ENCODE measurements at regions not wholly inside any gene's neighbourhood (a gene's known extent, or its start where the extent isn't known, plus 50 kb on each side); places are given as distances from the start of the nearest gene placed in this dataset.
A peak's percentile ranks its signal among the peaks of the same experiment; 100 is the strongest.
"Not testable (repeated sequence)": the region's sequence is repeated elsewhere in the genome, so short reads cannot be mapped to it uniquely, and the experiment has no call there.

DNA sequence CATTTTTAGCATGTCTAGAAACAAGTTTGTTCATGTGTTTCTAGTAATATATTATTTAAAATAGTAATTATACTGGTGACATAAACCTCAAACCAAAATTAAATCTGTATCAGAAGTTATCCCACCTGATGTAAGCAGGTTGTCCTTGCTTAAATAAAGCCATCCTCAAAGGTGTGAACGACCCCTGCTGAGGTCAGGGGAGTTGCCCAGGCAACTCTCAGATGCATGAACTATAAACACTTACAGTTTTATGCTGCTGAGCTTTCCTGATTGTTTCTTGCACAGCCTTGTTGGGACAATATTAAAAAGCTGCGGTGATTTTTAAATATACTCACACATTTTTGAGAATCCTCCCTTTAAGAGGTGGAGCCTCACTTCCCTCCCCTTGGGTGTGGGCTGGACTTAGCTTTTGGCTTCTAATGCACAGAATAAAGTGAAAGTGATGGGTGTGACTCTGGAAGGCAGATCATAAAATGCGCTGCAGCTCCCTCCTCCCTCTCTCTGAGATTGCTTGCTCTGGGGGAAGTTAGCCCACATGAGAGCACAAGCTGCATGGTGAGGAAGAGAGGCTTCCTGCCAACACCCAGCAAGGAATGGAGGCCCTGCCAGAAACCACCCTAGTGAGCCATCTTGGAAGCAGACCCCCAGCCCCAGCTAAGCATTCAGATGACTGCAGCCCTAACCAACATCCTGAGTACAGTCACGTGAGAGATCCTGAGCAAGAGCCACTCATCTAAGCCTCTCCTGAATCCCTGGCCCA is 152.7 kb downstream of the SKIDA1 start:
- H3K4me3 ChIP-seq (ENCODE audit: low read length) = no peak overlapping the region
- TF ChIP-seq, protein P1, sequence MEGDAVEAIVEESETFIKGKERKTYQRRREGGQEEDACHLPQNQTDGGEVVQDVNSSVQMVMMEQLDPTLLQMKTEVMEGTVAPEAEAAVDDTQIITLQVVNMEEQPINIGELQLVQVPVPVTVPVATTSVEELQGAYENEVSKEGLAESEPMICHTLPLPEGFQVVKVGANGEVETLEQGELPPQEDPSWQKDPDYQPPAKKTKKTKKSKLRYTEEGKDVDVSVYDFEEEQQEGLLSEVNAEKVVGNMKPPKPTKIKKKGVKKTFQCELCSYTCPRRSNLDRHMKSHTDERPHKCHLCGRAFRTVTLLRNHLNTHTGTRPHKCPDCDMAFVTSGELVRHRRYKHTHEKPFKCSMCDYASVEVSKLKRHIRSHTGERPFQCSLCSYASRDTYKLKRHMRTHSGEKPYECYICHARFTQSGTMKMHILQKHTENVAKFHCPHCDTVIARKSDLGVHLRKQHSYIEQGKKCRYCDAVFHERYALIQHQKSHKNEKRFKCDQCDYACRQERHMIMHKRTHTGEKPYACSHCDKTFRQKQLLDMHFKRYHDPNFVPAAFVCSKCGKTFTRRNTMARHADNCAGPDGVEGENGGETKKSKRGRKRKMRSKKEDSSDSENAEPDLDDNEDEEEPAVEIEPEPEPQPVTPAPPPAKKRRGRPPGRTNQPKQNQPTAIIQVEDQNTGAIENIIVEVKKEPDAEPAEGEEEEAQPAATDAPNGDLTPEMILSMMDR (conservative IDR thresholded peaks at IDR 0.05; ENCODE audit: low read depth, low read length) = no peak
- peak; percentile 73 for DNase-seq (ENCODE audit: low read depth)

DNA sequence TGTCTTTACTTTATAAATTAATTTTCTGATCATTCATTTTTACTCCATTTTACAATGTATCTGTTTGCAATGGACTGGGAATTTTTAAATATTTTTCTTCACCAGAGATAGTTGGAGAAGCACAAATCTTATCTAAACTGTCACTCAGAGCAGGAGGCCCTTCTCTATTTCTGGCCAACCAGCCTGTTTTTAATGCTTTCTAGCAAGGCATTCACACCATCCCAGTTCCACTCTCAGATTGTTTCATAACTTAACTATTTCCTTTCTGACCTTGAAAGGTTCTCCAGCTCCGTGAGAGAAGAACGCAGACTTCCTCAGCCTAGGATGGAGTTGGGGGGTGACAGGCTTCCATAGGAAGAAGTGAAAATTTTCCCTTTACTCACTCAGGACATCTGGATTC is 155.8 kb downstream of the SKIDA1 start:
- no peak for DNase-seq (ENCODE audit: low read depth)
- H3K4me3 ChIP-seq (ENCODE audit: low read length) = no peak overlapping the region
- TF ChIP-seq, protein P1 (conservative IDR thresholded peaks at IDR 0.05; ENCODE audit: low read depth, low read length) = no peak

DNA sequence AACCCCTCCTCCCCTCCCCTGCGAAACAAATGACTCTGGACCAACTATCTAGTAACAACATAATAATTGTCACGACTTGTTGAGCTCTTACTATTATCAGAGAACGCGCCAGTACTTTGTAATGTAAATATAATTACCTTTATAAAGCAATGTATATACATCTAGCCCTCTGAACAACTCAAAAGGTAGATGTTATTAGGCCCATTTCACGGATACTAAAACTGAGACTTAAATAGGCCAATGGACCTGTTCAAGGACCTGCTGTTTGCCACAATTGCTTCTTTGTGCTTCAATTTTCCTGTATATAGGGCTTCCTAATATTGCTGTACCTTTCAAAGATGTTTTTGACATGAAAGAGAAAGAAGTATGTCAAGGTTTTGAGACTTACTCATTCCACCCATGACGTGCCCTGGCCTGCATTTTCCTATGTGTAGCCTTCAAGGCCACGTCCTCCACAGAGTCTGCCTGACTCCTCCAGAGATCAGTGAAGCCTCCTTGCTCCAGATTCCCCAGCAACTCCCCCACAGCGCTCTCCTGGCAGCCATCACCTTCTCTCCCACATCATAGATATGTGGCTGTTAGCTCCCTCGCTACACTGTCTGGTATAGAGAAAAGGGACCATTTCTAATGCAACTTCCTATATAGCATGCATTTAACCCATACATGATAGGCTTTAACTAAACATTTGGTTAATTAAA is 156.6 kb downstream of the SKIDA1 start:
- no peak for DNase-seq (ENCODE audit: low read depth)
- no peak overlapping the region for H3K4me3 ChIP-seq (ENCODE audit: low read length)
- TF ChIP-seq, protein P1 (conservative IDR thresholded peaks at IDR 0.05; ENCODE audit: low read depth, low read length) = no peak

DNA sequence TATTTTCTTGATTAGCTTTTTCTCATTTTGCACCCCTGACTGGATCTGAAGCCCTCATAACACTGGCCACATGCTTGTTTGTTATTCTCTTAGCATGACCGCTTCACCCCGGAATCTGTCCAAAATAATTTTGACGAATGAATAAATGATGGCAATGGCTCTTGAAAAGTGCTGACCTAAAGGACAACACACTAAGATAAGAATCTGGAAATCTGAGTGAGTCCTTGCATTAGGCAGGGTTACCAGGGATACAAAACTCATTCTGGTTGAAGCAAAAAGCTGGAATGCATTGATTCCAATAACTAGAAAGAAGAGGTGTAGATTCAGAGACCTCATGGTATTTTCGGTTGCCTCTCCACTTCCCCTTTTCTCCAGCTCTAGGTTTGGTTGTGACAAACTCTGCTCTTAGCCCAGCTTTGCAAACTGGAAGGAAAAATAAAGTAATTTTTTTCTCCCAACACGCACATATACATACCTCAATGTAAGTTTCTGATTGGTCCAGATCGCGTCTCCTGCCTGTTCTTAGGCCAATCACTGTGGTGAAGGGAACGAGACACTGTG is 157.4 kb downstream of the SKIDA1 start:
- H3K4me3 ChIP-seq (ENCODE audit: low read length) = no peak overlapping the region
- TF ChIP-seq, protein P1 (conservative IDR thresholded peaks at IDR 0.05; ENCODE audit: low read depth, low read length) = no peak
- peak; percentile 20 for DNase-seq (ENCODE audit: low read depth)

DNA sequence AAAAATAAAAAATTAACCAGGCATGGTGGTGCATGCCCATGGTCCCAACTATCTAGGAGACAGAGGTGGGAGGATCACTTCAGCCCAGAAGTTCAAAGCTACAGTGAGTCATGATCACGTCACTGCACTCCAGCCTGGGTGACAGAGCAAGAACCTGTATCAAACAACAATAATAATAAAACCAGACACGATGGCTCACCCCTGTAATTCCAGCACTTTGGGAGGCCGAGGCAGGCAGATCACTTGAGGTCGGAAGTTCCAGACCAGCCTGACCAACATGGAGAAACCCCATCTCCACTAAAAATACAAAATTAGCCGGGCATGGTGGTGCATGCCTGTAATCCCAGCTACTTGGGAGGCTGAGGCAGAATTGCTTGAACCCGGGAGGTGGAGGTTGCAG is 159.4 kb downstream of the SKIDA1 start:
- not testable (repeated sequence) for DNase-seq (ENCODE audit: low read depth); H3K4me3 ChIP-seq (ENCODE audit: low read length)

DNA sequence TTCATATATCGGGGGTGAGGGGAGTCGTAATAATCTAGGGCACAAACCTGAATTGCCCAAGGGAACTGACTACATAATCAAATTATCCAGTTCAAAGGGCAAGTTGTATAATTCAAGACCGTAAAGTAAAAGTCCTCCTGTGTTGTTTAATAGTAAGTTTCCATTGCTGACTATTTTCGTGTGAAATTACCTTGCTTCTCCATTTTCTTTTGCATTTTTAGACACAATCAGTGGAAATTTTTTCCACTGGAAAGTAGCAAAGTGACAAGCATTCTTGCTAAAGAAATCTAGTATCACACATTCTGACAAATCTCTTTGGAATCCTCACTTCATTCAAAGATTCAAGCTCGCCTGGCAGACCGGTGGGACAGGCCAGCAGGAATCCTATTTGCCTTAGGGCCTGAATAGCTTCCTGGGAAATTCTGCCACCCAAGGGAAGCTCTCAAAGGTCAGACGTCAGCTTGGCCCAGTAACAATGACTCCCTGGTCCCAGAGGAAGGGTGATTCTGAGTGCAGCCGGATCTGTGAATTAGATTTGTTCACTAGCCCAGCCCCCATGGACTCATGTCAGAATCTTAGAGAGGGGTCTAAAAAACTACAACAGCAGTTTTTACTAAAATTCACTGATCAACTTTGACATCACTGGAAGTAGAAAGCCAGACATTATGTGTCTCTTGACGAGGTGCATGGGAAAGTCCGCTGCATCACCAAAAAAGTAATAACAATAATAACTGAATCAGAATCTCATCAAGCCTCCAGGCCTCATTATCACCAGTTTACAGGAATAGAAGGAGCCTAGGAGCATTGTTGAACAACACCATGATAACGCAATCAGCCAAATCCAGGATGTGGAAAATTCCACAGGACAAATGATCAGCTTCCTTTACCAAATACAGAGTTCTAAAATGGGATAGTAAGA is 161.0 kb downstream of the SKIDA1 start:
- peak; percentile 60 for DNase-seq (ENCODE audit: low read depth)
- TF ChIP-seq, protein P1 (conservative IDR thresholded peaks at IDR 0.05; ENCODE audit: low read depth, low read length) = no peak
- H3K4me3 ChIP-seq (ENCODE audit: low read length) = no peak overlapping the region

DNA sequence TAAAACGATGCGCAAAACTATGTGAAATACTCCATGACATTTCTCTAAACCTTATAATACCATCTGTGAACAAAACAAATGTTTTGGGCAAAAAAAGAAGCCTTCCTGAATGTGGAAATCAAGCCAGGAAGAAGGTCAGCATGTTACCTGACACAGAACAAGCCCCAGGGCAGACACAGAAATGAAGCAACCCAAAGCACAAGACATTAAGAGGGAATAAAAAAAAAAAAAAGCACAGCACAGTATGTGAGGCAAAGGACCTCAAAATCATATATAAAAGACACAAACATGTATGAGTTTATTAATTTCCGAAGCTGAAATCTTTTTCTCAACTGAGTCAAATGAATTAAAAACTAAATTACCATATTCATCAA is 161.8 kb downstream of the SKIDA1 start:
- TF ChIP-seq, protein P1 (conservative IDR thresholded peaks at IDR 0.05; ENCODE audit: low read depth, low read length) = no peak
- DNase-seq (ENCODE audit: low read depth) = no peak

More for the DNA sequence above, 161.8 kb downstream of the SKIDA1 start:
- H3K4me3 ChIP-seq (ENCODE audit: low read length) = no peak overlapping the region

All from retinal pigment epithelial cell (primary cell).